ENCODE measurements at regions not wholly inside any gene's neighbourhood (a gene's known extent, or its start where the extent isn't known, plus 50 kb on each side); places are given as distances from the start of the nearest gene placed in this dataset.

- TF ChIP-seq YY1 (IDR thresholded peaks at IDR 0.05; ENCODE audit: insufficient read depth, insufficient read length) (no peak), ZNF274 (IDR thresholded peaks at IDR 0.05; ENCODE audit: low read depth, low read length) (no peak), SUZ12 (IDR thresholded peaks at IDR 0.05; ENCODE audit: extremely low read depth, insufficient read depth, insufficient read length) (no peak)
These were observed 1298.4 kb upstream of the CELF2 start for GRCh38 chr10:9719246-9719645.
